Eye (tissue), 1 donor: ENCODE measurements at regions not wholly inside any gene's neighbourhood (a gene's known extent, or its start where the extent isn't known, plus 50 kb on each side); places are given as distances from the start of the nearest gene placed in this dataset.
"Not testable (repeated sequence)": the region's sequence is repeated elsewhere in the genome, so short reads cannot be mapped to it uniquely, and the experiment has no call there.

ENCODE experiments used
- DNase-seq: peaks from one replicate; pipeline ENCODE4 v3.0.0-alpha.2; 2015

- DNase-seq = no peak
Measured at GRCh38 chr22:47355388-47355725, 592.9 kb downstream of the TBC1D22A start.

DNA sequence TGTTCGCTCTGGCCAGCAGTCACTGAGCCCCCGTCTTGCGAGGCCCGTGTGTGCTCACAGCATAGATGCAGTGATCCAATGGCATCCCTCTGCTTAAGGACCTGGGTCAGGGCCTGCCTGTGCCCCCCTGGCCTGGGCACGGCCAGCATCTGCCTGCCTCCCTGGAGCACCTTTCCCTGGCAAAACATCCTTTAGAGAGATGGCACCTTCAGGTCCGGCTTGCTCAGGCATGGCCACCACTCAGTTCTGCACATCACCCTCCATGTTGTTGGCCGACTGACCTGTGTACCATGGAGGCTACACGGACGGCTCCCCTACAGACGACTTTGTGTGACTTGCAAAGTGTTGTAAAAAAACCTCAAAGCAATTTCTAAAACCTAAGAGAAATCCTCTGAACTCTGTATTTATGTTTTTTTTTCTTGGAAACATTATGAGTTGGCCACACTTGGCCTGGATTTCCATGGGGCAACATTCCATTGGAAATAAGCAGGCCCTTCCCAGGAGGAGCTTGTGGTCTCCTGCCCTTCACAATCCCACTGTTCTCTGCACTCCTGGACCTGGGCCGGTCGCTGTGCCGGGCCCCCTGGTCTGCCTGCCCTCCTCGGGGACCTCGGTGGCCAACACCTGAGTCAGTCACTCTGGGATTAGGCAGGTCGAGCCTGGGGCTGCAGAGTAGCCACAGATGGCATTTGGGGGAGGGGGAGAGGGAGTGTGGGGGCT lies 592.4 kb downstream of the TBC1D22A start:
- no peak for DNase-seq

DNA sequence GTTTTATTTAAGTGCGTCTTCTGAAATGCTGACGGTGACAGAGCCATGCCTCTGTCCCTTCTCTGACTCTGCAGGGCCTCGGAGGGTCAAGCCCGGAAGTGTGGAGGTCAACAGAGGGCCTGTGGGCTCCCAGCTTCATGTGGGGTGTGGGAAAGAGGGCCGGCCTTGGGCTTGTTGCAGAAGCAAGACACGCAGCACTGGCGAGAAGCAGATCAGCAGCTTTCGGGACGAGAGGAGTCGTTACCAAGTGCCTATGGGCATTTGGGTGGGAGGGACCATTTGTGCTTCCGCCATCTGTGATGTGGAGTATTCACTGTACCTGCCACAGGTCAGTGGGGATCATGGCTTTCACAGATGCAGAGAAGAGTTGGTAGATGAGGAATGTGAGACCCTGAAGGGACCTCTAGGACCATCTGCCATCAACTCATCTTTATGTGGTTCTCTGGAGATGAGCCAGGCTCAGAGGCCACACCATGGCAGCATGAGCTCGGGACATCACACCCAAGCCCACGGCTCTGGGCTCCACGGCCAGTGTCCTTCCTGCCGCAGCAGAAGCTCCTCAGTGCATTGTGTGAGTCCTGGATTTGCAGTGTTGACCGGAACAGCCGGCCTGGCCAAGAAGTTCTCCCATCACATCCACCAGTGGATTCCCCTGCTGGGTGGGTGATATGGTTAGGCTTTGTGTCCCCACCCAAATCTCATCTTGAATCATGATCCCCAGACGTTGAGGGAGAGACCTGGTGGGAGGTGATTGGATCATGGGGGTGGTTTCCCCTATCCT lies 590.7 kb downstream of the TBC1D22A start:
- DNase-seq = no peak

- no peak for DNase-seq
Measured at GRCh38 chr22:47351836-47352579, 589.6 kb downstream of the TBC1D22A start.

- not testable (repeated sequence) for DNase-seq
Measured at GRCh38 chr22:47346287-47346686, 583.8 kb downstream of the TBC1D22A start.

- DNase-seq = no peak
Measured at GRCh38 chr22:47345025-47345424, 582.6 kb downstream of the TBC1D22A start.

GRCh38 chr22:47344414-47344813 lies 582.0 kb downstream of the TBC1D22A start:
- DNase-seq = no peak

DNA sequence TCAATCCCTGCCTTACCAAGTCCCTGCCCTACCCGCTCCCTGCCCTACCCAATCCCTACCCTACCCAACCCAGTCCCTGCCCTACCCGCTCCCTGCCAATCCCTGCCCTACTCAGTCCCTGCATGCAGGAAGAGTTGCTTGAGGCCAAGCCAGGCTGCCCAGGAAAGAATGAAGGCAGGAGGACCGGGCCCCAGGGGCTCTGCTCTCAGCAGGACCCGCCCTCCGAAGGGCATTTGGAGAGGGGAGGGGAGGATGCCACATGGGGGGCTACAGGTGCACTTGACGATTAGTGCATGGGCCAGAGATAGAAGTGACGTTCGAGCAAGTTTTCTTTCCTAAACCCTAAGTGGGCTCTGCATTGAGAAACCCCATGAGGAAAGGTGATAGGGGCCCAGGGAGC lies 581.2 kb downstream of the TBC1D22A start:
- DNase-seq = no peak

DNA sequence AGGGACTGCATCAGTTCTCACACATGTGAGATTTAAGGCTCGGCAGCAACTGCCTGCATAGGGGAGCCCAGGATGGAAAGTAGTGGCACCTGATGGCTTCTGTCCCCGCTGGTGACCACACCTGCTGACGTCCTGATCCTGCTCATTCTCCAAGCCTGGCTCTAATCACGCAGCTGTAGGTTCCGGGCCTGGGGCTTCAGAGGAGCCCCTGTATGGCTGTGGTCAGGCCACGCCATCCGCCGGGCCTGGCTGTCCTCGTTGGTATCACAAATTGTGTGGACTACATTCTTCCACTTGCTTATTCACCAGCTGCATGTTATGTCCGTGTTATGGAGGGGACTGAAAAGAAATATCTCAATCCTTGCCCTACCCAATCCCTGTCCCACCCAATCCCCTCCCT lies 580.0 kb downstream of the TBC1D22A start:
- no peak for DNase-seq

DNA sequence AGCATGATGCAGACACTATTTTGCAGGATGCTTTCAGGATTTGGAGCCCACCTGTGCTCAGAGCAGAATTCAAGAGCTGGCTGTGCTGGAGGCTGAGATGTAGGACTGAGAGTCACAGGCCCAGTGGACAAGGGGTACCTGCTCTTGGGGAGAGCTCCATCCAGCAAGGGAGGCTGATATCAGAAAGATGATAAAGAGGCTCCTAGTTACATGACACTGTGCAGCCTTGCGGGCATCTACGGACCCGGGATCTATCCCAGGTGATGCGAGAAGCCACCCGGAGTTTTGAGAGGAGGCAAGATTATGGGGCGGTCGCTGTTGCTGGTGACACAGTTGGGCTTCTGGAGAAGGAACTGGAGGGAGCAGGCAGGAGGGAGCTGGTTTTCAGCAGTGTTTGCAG lies 579.0 kb downstream of the TBC1D22A start:
- no peak for DNase-seq

GRCh38 chr22:47340851-47341436 lies 578.5 kb downstream of the TBC1D22A start:
- DNase-seq = no peak

GRCh38 chr22:47337161-47337621 lies 574.7 kb downstream of the TBC1D22A start:
- DNase-seq = no peak

DNA sequence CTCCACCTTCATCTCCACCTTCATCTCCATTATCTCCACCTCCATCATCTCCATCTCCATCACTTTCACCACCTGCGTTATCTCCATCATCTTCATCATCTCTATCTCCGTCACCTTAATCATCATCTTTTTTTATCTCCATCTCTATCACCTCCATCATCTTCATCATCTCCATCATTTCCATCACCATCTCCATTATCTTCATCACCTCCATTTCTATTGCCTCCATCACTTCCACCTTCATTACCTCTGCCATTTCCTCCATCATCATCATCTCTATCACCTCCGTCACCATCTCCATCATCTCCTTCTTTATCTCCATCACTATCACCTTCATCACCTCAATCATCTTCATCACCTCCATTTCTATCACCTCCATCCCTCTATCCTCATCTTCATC lies 573.5 kb downstream of the TBC1D22A start:
- DNase-seq = no peak

GRCh38 chr22:47335460-47335859 lies 573.0 kb downstream of the TBC1D22A start:
- DNase-seq = no peak

DNA sequence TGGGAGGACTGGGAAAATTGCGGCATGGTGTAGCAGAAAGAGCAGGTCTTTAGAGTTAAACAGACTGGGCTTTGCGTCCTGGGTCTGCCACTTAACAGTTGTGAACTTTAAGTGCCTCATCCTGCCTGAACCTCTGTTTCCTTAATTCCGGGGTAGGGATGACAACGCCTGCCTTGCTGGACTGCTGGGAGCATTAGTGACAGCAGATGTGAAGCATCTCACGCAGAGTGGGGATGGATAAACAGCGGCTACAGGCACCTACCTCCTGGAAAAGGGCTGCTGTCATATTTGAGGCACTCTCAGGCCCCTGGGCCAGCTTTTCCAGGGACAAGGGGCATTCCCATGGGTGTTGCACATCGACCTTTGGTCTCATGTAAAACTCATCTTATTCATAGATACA lies 572.2 kb downstream of the TBC1D22A start:
- peak; percentile 54 for DNase-seq

- DNase-seq = peak; percentile 9
Measured at GRCh38 chr22:47333625-47334024, 571.2 kb downstream of the TBC1D22A start.

DNA sequence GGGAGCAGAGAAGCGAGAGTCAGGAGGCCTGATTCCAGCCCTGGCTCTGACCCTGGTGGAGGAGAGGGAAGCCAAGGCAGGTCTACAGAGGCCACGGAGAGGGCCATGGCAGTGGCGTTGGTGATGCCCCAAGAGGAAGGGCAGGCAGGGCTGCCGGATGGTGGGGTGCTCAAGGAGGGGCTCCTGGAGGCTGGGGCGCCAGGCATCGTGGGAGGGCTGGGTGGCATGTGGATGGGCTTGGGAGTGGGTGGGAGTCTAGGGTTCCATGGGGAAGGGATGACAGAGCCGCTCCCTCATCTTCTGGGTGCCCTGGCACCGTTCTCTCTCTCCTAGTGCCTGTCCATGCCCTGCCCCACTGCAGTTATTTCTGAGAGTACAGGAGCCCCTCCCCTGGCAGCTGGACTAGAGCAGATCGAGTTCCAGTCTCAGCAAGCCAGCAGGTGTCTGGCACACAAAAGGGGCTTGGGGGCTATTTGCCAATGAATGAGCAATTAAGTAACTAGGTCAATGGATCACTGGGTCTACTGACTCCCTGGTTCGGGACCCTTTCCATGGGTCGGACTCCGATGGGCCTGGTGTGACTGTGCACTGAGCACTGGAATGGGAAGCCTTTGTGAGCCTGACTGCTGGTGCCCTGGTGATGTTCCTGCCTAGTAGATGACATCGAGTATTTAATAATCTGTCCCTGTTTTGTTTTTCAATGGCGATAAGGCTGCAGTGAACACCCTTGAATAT lies 570.0 kb downstream of the TBC1D22A start:
- no peak for DNase-seq

- no peak for DNase-seq
Measured at GRCh38 chr22:47331750-47332149, 569.3 kb downstream of the TBC1D22A start.

- no peak for DNase-seq
Measured at GRCh38 chr22:47329727-47330650, 567.5 kb downstream of the TBC1D22A start.

GRCh38 chr22:47328550-47329243 lies 566.2 kb downstream of the TBC1D22A start:
- no peak for DNase-seq

GRCh38 chr22:47327241-47327640 lies 564.8 kb downstream of the TBC1D22A start:
- DNase-seq = no peak
